Lung (tissue), 11 donors: ENCODE measurements at regions not wholly inside any gene's neighbourhood (a gene's known extent, or its start where the extent isn't known, plus 50 kb on each side); places are given as distances from the start of the nearest gene placed in this dataset.

Experiments
- ATAC-seq: fragments of 200-7000 bp; cut with Tn5 transposase; one replicate; pipeline ENCODE4 v1.9.1; 2020; ENCODE audit warnings: moderate number of reproducible peaks; ENCODE audit not compliant: insufficient read depth, low FRiP score
- DNase-seq, 3 donors: peaks; one replicate each; pipeline ENCODE4 v3.0.0-alpha.2; 2013 to 2017
- H3K27ac ChIP-seq, 2 donors: one replicate each; pipeline ENCODE4 v1.5.1; 2013; ENCODE audit warnings: mild to moderate bottlenecking in 2 of 2, moderate library complexity in 2 of 2, control low read depth in 1 of 2, inconsistent platforms in 1 of 2, low read depth in 1 of 2, low read length in 1 of 2
- H3K27me3 ChIP-seq, 3 donors: one replicate each; pipeline ENCODE4 v1.5.1; 2013; ENCODE audit warnings: low read length in 2 of 3; ENCODE audit not compliant: control insufficient read depth in 3 of 3, insufficient read depth in 3 of 3
- H3K36me3 ChIP-seq, 4 donors: one replicate each; pipeline ENCODE4 v1.5.1; 2013; ENCODE audit warnings: low read length in 4 of 4, mild to moderate bottlenecking in 1 of 4, moderate library complexity in 1 of 4; ENCODE audit not compliant: control insufficient read depth in 4 of 4, insufficient read depth in 4 of 4
- H3K4me1 ChIP-seq, 5 donors: one replicate each; pipeline ENCODE4 v1.5.1; 2013; ENCODE audit warnings: low read length in 5 of 5, mild to moderate bottlenecking in 2 of 5, moderate library complexity in 1 of 5; ENCODE audit not compliant: control insufficient read depth in 5 of 5, insufficient read depth in 5 of 5
- H3K4me3 ChIP-seq: one replicate; pipeline ENCODE4 v1.5.1; 2013; ENCODE audit warnings: mild to moderate bottlenecking, control low read depth, moderate library complexity
- H3K9ac ChIP-seq, 2 donors: one replicate each; pipeline ENCODE4 v1.5.1; 2013; ENCODE audit warnings: low read length in 2 of 2, control low read depth in 1 of 2; ENCODE audit not compliant: insufficient read depth in 1 of 2
- H3K9me3 ChIP-seq, 4 donors: one replicate each; pipeline ENCODE4 v1.5.1; 2013; ENCODE audit warnings: low read length in 3 of 4, mild to moderate bottlenecking in 1 of 4, moderate library complexity in 1 of 4; ENCODE audit not compliant: control insufficient read depth in 4 of 4, insufficient read depth in 3 of 4
- CTCF ChIP-seq: IDR thresholded peaks from 2 replicates; pipeline ENCODE4 v1.5.1; 2012; ENCODE audit warnings: mild to moderate bottlenecking; ENCODE audit errors: control extremely low read depth, extremely low read depth
- WGBS, 2 donors: extraction: QIAGEN DNeasy Blood & Tissue Kit; methylation state at CpG; one replicate each; pipeline ENCODE4 v1.1.7; 2013; 5-methylcytosine and 5-hydroxymethylcytosine counted together
- donor health status: control.
- donor health status: control.
- donor health status: Bipolar disorder and iron deficiency.
- donor health status: healthy.
- donor health status: DM: yes; HTN: yes; CAD: no.

- peaks cover 0 to 2% (median 0%) of the 10 kb centered on the region in 5 donors for H3K4me1 ChIP-seq
- 91 to 94% methylated on average over 8 of the region's 8 CpGs for WGBS, 2 donors
- H3K27me3 ChIP-seq, result no peaks in the 10 kb centered on the region
- DNase-seq, result no peak
- no peak overlapping the region for H3K4me3 ChIP-seq
- no peak overlapping the region for H3K9ac ChIP-seq
- H3K9me3 ChIP-seq, result peaks cover 0 to 3% (median 0%) of the 10 kb centered on the region in 4 donors
- ATAC-seq, result no peak
- no peak overlapping the region for H3K27ac ChIP-seq
- no peaks in the 10 kb centered on the region for H3K36me3 ChIP-seq
- TF ChIP-seq CTCF, result no peak
These were observed 151.2 kb downstream of the C12orf75 start for GRCh38 chr12:105481392-105482300.

- 73 to 78% methylated on average over 1 of the region's 1 CpG for WGBS, 2 donors
These were observed 152.5 kb downstream of the C12orf75 start for GRCh38 chr12:105482951-105483350.

GRCh38 chr12:105483691-105484090 lies 153.2 kb downstream of the C12orf75 start:
- Histone ChIP-seq H3K27me3 (no peaks in the 10 kb centered on the region), H3K27ac (no peak overlapping the region), H3K4me1 (no peaks in the 10 kb centered on the region), H3K9me3 (peaks cover 0 to 3% (median 0%) of the 10 kb centered on the region in 4 donors), H3K9ac (no peak overlapping the region), H3K4me3 (no peak overlapping the region), H3K36me3 (no peaks in the 10 kb centered on the region)
- ATAC-seq (no peak), DNase-seq (no peak)
- no peak for TF ChIP-seq CTCF

More at GRCh38 chr12:105482951-105483350, 152.5 kb downstream of the C12orf75 start:
- TF ChIP-seq CTCF, result no peak
- H3K27me3 ChIP-seq, result no peaks in the 10 kb centered on the region
- ATAC-seq, result no peak
- H3K9me3 ChIP-seq, result peaks cover 0 to 3% (median 0%) of the 10 kb centered on the region in 4 donors
- H3K9ac ChIP-seq, result no peak overlapping the region
- no peak overlapping the region for H3K27ac ChIP-seq
- H3K36me3 ChIP-seq, result no peaks in the 10 kb centered on the region
- H3K4me1 ChIP-seq, result no peaks in the 10 kb centered on the region
- H3K4me3 ChIP-seq, result no peak overlapping the region
- DNase-seq, result no peak
